EL (cell line): ENCODE measurements at regions not wholly inside any gene's neighbourhood (a gene's known extent, or its start where the extent isn't known, plus 50 kb on each side); places are given as distances from the start of the nearest gene placed in this dataset.
"Not testable (repeated sequence)": the region's sequence is repeated elsewhere in the genome, so short reads cannot be mapped to it uniquely, and the experiment has no call there.

Experiments
- DNase-seq: peaks from one replicate; pipeline ENCODE4 v3.0.0-alpha.2; 2016

DNA sequence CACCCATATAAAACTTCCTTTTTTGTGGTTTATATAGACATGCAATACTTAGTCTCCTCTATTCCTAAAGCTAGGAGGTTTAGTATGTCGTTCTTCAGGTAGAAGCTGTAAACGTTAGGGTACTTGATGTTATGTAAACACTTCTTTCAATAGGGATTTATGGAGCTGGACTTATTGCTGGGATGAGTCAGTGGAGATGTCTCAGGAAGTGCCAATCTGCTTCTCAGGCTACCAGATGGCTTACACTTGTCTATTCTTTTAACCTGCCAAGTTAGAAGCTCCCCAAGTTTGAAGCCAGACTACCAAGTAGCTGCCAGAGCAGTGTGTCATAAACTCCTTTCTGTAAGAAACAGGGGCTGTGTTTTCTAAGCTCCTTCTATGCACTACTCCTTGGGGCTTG lies 756.5 kb upstream of the LRRTM1 start:
- no peak for DNase-seq

GRCh38 chr2:81050580-81051095 lies 746.1 kb upstream of the LRRTM1 start:
- DNase-seq: no peak

GRCh38 chr2:81043681-81044080 lies 739.1 kb upstream of the LRRTM1 start:
- DNase-seq: no peak

DNA sequence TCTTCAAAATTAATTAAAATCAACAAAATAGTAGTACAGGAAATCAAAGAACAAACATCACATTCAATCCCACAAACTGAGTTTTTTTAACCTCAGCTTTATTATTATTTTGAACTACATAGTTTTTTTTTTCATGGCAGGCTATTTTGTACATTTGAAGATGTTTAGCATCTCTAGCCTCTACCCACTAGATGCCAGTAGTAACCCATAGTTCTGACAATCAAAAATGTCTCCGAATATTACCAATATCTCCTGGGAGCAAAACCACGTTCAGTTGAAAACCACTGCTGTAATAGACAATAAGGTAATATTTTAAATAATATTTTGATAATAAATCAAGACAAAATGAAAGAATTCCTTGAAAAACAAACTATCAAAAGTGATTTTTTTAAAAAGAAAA lies 702.6 kb upstream of the LRRTM1 start:
- no peak for DNase-seq

DNA sequence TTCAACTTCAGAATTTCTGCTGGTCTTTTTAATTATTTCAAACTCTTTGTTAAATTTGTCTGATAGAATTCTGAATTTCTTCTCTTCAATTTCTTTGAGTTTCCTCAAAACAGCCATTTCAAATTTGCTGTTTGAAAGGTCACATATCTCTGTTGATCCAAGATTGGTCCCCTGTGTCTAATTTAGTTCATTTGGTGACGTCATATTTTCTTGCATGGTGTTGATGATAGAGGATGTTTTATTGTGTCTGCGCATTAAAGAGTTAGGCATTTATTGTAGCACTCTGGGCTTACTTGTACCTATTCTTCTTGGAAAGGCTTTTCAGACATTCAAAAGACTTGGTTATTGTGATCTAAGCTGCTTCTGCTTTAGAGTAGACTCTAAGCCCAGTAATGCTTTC lies 698.4 kb upstream of the LRRTM1 start:
- DNase-seq: no peak

DNA sequence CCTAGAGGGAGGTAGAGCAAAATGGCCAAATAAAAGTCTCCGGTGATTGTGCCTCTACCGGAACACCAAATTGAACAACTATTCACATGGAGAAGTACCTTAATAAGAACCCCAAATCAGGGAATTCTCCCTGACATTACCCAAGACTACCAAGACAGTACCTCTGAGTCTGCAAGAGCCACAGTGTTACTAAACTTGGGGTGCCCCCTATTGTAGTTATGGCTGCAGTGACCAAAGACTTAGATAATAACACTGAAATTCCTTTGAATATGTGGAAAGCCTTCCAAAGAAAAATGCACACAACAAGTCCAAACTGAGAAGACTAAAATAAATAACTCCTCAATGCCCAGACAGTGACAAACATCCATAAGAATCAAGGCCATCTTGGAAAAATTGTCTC lies 682.9 kb upstream of the LRRTM1 start:
- no peak for DNase-seq

GRCh38 chr2:80969900-80970299 lies 665.3 kb upstream of the LRRTM1 start:
- no peak for DNase-seq

- DNase-seq: no peak
Measured at GRCh38 chr2:80968450-80968849, 663.9 kb upstream of the LRRTM1 start.

DNA sequence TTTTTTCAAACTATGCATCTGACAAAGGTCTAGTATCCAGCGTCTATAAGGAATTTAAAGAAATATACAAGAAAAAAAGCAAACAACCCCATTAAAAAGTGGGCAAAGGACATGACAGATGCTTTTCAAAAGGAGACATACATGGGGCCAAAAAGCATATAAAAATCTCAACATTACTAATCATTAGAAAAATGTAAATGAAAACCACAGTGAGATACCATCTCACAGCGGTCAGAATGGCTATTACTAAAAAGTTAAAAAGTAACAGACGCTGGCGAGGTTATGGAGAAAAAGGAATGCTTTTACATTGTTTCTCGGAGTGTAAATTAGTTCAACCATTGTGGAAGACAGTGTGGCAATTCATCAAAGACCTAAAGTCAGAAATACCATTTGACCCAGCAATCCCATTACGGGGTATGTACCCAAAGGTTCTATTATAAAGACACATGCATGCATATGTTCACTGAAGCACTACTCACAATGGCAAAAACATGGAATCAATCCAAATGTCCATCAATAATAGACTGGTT lies 643.1 kb upstream of the LRRTM1 start:
- DNase-seq: no peak

- no peak for DNase-seq
Measured at GRCh38 chr2:80943487-80943886, 638.9 kb upstream of the LRRTM1 start.

DNA sequence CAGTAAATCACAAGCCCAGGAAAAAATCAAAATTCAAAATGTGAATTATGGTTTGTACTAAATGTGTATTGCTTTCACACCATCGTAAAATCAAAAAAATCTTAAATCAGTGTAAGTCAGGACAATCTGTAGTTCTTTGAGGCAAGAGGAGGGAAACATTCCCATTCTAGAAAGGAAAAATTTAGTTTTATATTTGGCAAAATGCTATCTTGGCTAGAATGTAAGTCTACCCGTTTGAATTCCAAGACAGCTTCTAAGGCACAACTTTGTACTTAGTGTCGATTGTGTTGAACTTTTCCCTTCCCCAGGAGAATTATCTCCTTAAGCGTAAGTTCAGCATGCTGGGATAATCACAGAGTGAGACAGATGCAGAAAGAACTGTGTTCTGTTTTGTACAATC lies 638.2 kb upstream of the LRRTM1 start:
- no peak for DNase-seq

- DNase-seq: no peak
Measured at GRCh38 chr2:80938463-80938862, 633.9 kb upstream of the LRRTM1 start.

DNA sequence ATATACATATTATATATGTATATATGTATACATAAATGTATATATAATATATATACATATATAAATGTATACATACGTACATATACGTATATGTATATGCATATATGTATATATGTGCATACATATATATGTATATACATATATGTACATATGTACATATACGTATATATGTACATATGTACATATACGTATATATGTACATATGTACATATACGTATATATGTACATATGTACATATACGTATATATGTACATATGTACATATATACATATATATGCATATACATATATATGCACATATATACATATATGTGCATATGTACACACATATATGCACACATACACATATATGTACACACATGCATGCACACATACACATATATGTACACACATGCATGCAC lies 627.3 kb upstream of the LRRTM1 start:
- DNase-seq: not testable (repeated sequence)

- no peak for DNase-seq
Measured at GRCh38 chr2:80930777-80931176, 626.2 kb upstream of the LRRTM1 start.

DNA sequence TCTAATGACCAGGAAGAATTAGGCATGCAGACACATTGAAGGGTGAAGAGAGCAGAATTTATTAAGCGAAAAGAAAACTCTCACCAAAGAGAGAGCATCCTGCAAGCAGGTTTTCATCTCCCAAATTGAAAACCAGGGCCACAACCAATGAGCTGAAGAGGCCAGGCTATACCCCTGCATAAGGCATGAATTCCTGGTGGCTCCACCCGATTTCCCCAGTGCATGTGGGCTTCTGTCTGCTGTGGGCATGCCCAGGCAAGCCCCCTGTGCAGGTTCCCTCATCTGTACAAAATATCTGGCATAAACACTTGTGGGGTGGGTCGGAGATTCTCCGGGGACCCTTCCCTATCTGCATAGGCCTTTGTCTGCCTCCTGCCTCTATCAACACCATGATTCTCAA lies 621.6 kb upstream of the LRRTM1 start:
- DNase-seq: no peak

DNA sequence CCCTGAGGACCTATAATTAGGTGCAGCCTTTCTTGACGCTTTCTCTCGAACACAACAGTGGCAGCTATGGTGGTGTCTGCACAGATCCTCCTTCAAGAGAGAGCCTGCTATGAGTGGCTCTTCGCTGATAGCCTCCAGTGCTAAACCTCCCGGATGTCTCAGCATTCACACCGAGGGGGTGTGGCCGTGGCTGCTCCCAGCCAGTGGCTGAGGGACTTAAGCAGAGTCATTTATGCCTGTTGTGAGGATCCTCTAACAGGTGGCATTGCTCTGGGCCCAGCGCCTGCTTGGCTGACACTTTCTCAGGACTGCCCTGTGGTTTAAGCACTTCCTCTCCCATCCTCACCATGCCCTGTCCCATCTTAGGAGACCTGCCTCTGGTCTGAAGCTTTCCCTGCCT lies 592.0 kb upstream of the LRRTM1 start:
- no peak for DNase-seq

DNA sequence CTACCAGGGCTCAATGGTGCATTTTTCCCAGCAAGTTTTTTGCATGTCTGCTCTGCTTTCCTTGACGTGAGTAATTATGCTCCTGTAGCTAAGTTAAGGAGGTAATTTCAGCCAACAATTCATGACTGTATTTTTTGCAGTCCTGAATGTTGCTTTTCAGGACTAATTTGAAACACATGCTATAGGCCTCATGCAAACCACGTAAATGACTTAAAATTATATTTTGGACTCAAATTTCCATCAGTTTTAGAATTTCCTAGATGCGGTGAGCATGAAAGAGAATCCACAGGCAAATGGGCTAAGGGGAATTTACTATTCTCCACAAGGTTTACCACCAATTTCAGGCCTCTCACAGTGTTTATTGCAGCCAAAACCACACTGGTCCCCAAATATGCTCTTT lies 589.9 kb upstream of the LRRTM1 start:
- no peak for DNase-seq

DNA sequence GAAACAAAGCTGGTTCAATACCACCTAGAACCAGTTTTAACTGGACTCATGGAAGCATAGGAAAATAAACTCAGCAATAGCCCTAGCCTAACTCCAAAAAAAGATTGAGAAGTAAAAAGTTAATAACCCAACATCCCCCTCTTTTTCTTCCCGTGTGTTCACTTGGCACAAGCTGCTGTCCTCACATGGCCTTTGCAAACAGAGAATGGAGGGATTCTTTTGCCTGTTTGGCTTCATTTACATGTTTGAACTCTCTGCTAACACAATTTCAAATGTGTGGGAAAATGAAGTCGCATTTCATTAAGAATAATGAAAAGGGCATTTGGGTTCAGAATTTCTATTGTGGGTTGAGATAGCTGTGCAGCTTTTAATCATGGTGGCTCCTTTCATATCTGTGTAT lies 589.2 kb upstream of the LRRTM1 start:
- no peak for DNase-seq

DNA sequence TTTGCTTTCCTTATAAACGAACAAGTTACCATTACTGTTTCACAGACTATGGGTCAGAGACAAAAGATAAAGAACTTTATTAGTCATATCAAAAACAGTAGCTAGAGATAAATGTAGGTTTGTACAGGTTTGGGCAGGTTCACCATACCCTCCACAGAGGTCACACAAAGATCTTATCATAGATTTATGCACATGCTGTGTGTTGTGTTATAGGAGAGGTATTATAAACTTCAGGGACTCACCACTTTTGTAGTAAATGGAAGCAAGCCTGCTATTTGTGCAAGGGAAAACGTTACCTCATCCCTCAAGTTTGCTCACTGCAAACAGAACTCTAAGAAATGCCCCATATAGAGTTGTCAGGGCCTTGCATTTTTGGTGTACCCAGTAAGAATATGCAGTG lies 584.5 kb upstream of the LRRTM1 start:
- no peak for DNase-seq

GRCh38 chr2:80887841-80888378 lies 583.4 kb upstream of the LRRTM1 start:
- no peak for DNase-seq

- no peak for DNase-seq
Measured at GRCh38 chr2:80874374-80874773, 569.8 kb upstream of the LRRTM1 start.

GRCh38 chr2:80869858-80870438 lies 565.4 kb upstream of the LRRTM1 start:
- no peak for DNase-seq

- DNase-seq: no peak
Measured at GRCh38 chr2:80863147-80863714, 558.7 kb upstream of the LRRTM1 start.

DNA sequence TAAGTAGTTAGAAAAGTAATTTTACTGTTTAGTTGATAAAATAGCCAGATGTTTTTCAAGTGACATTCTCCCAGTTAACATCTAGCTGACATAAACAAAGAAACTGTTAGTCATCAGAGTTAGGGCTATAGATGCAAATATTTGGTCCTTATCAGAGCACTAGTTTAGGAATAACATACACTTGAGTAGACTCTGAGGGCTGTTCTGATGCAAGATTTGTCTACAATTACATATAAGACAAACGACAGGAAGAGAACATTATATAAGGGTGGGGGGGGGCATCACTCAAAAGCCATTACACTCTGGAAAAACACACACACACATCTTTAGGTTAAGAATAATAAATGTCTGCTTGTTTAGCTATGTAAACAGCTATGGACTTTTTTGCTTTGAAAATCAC lies 554.4 kb upstream of the LRRTM1 start:
- no peak for DNase-seq

- no peak for DNase-seq
Measured at GRCh38 chr2:80856227-80856626, 551.7 kb upstream of the LRRTM1 start.
